HFFc6 (cell line): ENCODE measurements at regions not wholly inside any gene's neighbourhood (a gene's known extent, or its start where the extent isn't known, plus 50 kb on each side); places are given as distances from the start of the nearest gene placed in this dataset.

Source experiments
- DNase-seq: peaks from one replicate; pipeline ENCODE4 v3.0.0-alpha.2; 2018
- H3K27ac Mint-ChIP-seq: 2 replicates; pipeline ENCODE4 v1.8.0; 2020; ENCODE audit warnings: mild to moderate bottlenecking, mixed read lengths
- H3K27me3 Mint-ChIP-seq: 2 replicates; pipeline ENCODE4 v1.8.0; 2021; ENCODE audit warnings: mild to moderate bottlenecking, moderate library complexity, mixed read lengths; ENCODE audit not compliant: insufficient read depth
- H3K36me3 Mint-ChIP-seq: 2 replicates; pipeline ENCODE4 v1.8.0; 2021; ENCODE audit warnings: low read depth, mixed read lengths
- H3K4me1 Mint-ChIP-seq: 2 replicates; pipeline ENCODE4 v1.8.0; 2020; ENCODE audit warnings: low read depth, mixed read lengths
- H3K4me3 Mint-ChIP-seq: 2 replicates; pipeline ENCODE4 v1.8.0; 2020; ENCODE audit warnings: mild to moderate bottlenecking, moderate library complexity, mixed read lengths
- H3K9me3 Mint-ChIP-seq: 2 replicates; pipeline ENCODE4 v1.8.0; 2020; ENCODE audit warnings: mild to moderate bottlenecking, mixed read lengths
- CTCF ChIP-seq: fragments of 200-600 bp; sonication (generic); IDR thresholded peaks from 2 replicates; pipeline ENCODE4 v1.5.0; 2021; ENCODE audit warnings: antibody characterized with exemption, mild to moderate bottlenecking

DNA sequence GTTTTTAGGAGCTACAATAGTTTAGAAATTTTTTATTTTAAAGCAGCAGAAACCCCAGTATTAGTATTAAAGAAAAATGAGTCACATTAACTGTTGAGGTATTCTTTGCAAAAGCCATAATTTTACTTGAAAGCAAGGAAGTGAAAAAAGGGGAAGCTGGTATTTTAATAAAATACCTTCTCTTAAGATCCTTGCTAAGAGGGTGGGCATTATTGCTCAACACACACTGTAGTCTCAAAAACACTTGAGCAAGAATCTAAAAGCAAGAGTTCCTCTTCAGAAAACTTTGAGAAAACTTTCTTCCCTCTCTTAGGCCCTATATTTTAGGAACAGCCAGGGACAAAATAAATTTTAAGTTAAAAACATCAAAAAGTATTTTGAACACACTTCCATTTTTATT lies 259.4 kb upstream of the DIAPH2 start:
- Mint-ChIP-seq H3K9me3 (no peaks in the 10 kb centered on the region; the same call in 1 of the 2 replicates), H3K27me3 (no peaks in the 10 kb centered on the region), H3K4me1 (peaks cover 6% of the 10 kb centered on the region; the same call in 1 of the 2 replicates), H3K27ac (no peak overlapping the region), H3K4me3 (no peak overlapping the region), H3K36me3 (no peaks in the 10 kb centered on the region)
- no peak for TF ChIP-seq CTCF
- no peak for DNase-seq

DNA sequence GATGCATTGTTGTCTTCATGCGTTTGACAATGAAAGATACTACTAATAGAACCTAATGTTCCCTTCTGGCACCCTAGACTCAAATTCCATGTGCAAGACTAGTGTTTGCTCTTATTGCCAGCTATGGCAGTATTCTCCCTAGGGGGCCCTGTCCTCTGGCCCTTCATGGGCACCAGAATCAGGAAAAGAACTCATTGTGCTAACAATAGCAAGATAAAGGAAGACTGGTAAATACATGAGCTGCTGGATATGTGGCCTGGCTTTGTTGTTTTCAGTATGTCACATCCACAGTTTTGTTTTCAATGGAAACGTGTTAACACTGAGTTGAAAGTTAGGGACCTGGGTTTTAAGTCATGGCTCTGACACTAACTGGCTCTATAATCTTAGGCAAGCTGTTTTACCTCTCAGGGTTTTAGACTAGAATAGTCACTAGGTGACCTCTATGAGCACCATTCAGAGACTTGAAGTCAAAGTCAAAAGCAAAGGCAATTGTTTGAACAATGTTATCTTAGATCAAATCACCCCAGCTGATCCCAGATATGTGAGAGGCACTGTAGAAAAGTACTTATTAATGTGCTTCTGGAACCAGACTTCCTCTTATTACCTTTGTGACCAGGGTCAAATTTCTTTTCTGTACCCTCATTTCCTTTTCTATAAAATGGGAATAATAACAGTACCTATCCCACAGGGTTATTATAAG lies 253.7 kb upstream of the DIAPH2 start:
- Mint-ChIP-seq H3K27me3 (no peaks in the 10 kb centered on the region), H3K9me3 (no peaks in the 10 kb centered on the region; the same call in 1 of the 2 replicates), H3K36me3 (no peaks in the 10 kb centered on the region), H3K27ac (no peak overlapping the region; the same call in 1 of the 2 replicates), H3K4me1 (peaks cover 52% of the 10 kb centered on the region), H3K4me3 (no peak overlapping the region)
- DNase-seq, result no peak
- no peak for TF ChIP-seq CTCF

- Mint-ChIP-seq H3K27me3 (no peaks in the 10 kb centered on the region), H3K4me3 (no peak overlapping the region), H3K4me1 (peaks cover 70% of the 10 kb centered on the region), H3K9me3 (no peaks in the 10 kb centered on the region), H3K27ac (peak overlapping the region; percentile 43; the same call in 1 of the 2 replicates), H3K36me3 (no peaks in the 10 kb centered on the region)
- TF ChIP-seq CTCF, result no peak
- peak; percentile 3 for DNase-seq
These were observed 252.0 kb upstream of the DIAPH2 start for GRCh38 chrX:96432647-96433046.

GRCh38 chrX:96433409-96434077 lies 251.1 kb upstream of the DIAPH2 start:
- no peaks in the 10 kb centered on the region for H3K27me3 Mint-ChIP-seq
- no peaks in the 10 kb centered on the region for H3K9me3 Mint-ChIP-seq
- H3K4me1 Mint-ChIP-seq, result peaks cover 79% of the 10 kb centered on the region
- DNase-seq, result no peak
- no peaks in the 10 kb centered on the region for H3K36me3 Mint-ChIP-seq
- H3K4me3 Mint-ChIP-seq, result no peak overlapping the region
- no peak overlapping the region for H3K27ac Mint-ChIP-seq
- no peak for TF ChIP-seq CTCF

GRCh38 chrX:96435378-96436035 lies 249.1 kb upstream of the DIAPH2 start:
- no peak for TF ChIP-seq CTCF
- Mint-ChIP-seq H3K36me3 (no peaks in the 10 kb centered on the region), H3K4me3 (peak overlapping the region; percentile 48), H3K27me3 (no peaks in the 10 kb centered on the region), H3K4me1 (peaks cover 86% of the 10 kb centered on the region), H3K9me3 (no peaks in the 10 kb centered on the region), H3K27ac (peak overlapping the region; percentile 90)
- peak; percentile 5 for DNase-seq
